ENCODE measurements at regions not wholly inside any gene's neighbourhood (a gene's known extent, or its start where the extent isn't known, plus 50 kb on each side); places are given as distances from the start of the nearest gene placed in this dataset.
"Not testable (repeated sequence)": the region's sequence is repeated elsewhere in the genome, so short reads cannot be mapped to it uniquely, and the experiment has no call there.

DNA sequence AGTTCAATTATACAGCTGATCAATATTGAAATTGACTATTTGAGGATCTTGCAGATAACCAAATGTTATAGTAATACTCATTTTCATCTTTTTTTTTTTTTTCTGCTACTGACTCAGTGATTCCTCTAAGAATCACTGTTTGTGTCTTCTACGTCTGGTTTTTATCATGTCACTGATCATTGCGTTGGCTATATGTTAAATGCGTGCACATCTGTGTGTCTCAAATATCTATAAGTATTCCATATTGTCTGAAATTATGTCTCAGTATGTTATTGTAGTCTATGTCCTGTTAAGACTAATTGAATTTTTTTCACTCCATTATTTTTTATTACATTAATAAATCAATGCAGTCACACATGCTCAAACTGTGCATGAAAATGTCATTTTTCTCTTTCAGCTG lies 200.5 kb downstream of the PCDH20 start:
- no peak for DNase-seq (ENCODE audit: low read depth in 2 of 2)

DNA sequence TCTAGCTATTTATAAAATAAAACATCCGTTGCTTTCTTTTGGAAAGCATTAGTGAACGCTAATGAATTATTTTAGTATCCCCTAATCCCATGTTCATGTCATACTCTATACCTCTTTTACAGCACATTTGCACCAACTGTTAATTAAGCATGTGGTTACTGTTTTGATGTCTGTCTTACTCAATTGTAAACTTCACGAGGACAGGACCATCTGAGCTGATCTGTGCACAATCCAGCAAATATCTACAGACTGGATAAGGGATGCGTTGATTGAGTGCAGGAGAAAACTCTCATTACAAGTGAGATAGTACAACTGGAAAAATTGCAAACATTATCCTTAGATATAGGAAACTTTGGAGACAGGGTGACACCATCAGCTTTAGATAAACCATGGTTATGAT lies 201.1 kb downstream of the PCDH20 start:
- no peak for DNase-seq (ENCODE audit: low read depth in 2 of 2)

DNA sequence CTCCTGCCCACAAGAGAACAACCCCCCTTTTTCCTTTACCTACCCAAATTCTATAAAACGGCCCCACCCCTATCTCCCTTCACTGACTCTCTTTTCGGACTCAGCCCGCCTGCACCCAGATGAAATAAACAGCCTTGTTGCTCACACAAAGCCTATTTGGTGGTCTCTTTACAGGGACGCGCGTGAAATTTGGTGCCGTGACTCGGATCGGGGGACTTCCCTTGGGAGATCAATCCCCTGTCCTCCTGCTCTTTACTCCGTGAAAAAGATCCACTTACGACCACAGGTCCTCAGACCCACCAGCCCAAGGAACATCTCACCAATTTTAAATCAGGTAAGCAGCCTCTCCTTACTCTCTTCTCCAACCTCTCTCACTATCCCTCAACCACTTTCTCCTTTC lies 209.8 kb downstream of the PCDH20 start:
- not testable (repeated sequence) for DNase-seq (ENCODE audit: low read depth in 2 of 2)

DNA sequence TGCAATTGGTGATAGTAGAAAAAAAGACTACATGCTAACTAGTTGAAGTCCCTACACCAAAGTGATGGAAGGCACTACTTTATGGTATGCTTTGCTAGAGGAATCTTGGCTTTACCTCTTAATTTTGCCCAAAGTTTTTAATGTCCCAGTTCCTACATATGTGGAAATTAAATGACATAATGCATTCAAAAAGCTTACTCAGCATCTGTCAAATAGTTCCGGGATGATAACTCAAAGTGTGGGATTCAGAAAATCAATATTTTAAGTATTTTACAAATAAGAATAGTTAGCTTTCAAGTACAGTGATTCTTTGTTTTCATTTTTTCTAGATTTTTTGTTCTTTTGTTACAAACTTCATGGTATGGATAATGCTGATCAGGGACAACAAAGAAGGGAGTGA lies 211.6 kb downstream of the PCDH20 start:
- DNase-seq (ENCODE audit: low read depth in 2 of 2), result no peak

DNA sequence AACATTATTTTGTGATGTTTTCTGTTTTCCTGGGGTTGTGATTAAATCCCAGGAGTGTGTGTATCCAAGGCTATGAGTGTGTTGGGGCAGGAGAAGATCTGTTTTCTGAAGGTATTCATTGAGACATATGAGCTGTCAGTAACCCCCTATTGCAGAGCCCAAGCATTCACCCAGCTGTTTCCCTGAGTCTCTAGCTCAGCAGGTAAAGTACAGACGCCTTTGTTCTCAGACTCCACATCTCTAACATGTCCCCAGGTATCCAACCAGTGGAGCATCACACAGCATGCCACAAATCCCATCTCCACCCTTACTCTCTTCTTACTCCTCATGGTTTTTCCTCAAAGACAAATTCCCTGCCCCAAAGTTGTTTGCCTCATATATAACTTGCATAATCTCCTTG lies 213.6 kb downstream of the PCDH20 start:
- no peak for DNase-seq (ENCODE audit: low read depth in 2 of 2)

DNA sequence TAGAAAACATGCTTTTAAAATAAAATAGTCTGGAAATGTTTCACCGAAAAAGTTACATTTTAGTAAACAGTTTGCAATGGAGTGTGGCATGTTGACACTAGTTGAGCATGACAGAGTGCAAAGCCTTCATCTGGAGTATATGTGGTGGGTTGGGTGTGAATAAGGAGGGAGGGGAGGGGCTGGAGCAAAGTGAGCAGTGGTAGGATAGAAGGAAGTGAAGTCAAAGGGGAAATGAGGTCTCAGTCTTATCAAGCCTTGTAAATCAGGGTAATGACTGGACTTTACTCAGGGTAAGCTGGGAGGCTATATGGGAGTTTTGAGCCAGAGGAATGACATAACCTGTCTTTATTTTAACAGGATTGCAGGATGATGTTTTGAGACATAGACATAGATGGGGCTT lies 222.8 kb downstream of the PCDH20 start:
- no peak for DNase-seq (ENCODE audit: low read depth in 2 of 2)

DNA sequence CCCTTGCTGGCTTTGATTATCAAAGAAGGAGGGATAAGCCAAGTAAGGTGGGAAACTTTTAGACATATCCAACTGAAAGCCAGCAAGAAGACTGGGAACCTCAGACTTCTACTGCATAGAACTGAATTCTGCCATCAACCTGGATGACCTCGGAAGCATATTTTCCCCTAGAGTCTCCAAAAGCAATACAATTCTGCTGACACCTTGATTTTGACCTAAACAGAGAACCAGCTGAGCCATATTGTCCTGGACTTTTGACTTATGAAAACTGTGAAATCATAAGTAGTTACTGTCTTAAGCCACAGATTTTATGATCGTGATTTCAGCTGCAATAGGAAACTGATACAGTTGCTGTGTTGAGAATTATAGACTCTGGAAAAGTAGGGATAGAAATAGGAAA lies 227.6 kb downstream of the PCDH20 start:
- DNase-seq (ENCODE audit: low read depth in 2 of 2), result no peak

DNA sequence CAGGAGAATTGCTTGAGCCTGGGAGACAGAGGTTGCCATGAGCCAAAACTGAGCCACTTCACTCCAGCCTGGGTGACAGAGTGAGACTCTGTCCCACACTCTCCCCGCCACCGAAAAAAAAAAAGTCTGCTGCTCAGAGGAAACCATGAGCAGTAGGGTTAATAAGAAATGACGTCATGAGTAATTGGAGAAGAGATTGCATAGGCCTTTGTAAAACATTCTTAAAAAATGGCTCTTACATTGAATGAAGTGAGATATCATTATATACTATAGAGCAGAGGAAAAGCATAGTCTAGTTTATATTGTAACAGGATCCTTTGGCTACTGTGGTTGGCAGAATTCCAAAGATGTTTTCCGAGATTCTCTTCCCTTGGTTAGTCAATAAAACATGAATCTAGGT lies 228.2 kb downstream of the PCDH20 start:
- no peak for DNase-seq (ENCODE audit: low read depth in 2 of 2)

DNA sequence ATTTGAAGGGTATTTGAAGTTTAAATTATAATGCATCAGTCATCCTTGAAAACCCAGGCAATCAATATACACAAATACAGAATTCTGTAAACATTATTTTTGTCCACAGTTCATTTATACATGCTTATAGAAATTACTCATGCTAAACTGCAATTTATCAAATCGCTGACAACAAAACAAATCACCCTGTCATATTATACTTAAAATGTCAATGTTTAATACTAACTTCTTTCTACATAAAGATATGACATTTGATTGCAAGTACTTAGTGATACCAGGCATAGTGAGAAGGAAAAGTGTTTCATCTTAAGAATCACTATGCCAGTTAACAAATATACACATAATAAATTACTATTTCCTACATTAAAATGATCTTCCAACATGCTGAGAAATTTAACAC lies 232.0 kb downstream of the PCDH20 start:
- no peak for DNase-seq (ENCODE audit: low read depth in 2 of 2)

DNA sequence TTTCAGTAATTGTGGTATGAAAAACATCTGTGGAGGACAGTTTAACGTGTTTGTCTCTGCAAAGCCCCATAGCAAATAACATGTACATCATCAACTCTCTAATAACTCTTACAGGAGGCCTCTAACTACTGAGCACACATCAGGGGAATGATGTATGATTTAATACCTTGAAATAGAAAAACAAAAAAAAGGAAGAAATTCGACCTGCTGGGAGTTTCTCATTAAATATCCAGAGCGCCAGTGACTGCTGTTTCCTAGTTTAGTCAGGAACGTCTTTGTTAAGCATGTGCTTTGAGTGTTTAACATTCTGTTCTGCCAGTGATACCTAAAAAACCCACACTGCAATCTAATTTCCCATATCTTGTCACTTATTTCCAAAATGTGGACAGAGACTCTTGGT lies 235.4 kb downstream of the PCDH20 start:
- no peak for DNase-seq (ENCODE audit: low read depth in 2 of 2)

DNA sequence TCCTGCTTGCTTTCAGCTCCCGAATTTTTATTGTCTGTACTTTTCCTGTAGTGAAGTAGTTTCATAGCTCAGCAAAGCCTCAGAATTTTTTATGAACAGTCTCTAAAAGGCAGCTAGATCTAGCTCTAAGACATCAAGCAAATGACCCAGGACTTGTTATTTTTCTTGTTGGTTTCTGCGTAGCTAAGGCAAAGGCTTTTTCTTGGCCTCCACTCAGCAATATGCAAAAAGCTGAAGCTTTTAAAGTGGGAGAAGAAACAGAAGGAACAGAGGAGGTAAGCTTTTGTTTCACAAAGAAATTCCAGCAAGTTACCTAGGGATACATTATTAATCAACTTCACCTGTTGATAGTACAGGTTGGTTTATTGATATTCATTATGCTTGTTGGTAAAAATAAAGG lies 235.9 kb downstream of the PCDH20 start:
- DNase-seq (ENCODE audit: low read depth in 2 of 2), result no peak

DNA sequence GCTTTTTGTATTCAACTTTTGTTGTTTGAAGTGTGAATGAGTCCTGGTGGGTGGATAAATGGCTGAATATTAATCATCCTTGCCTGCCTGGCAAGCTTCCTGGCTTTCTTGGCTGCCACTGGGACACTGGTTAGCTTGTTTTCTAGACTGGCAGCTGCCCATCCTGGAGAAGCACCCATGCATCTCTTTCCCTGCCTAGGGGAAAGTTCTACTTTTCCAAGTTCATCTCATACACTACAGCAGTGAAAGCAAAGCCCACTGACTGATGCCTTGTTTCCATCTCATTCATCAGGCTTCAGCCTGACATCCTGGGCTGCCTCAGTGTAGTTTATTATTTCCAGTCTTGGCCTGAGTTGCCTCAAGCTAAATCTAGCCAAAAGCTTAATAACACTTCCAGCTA lies 244.8 kb downstream of the PCDH20 start:
- DNase-seq (ENCODE audit: low read depth in 2 of 2), result no peak

DNA sequence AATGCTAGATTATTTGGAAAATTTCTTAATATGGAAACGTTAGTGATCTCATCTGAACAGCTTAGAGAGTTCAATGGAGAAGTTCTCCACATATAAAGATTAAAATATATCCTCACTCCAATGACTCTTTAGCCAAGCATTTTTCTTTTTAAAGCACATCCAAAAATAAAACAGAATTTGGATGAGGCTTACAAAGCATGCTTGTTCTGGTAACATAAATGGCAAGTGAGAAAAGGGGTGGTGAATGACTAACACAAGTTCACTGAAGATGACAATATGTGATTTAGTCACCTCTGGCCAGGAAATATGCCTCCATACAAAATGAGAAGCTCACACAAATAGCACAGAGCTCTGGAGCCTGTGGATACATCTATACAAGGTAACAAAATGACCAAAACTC lies 253.0 kb downstream of the PCDH20 start:
- DNase-seq (ENCODE audit: low read depth in 2 of 2), result no peak

DNA sequence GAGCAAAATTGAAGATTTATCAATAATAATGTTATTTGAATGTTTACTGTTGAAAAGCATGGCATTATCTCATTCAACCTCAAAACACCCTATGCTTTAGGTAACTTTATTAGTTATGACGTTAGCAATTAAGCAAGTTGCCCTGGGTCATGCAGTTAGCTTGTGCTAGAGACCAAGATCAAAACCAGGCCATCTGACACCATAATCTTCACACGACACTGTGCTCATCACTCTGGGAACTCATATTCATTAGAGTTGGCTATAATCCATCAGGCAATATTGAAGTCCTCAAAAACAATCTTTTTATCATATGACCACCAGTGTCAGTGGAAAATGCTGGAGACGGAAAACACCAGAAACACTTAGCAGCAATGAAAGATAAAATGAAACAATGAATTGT lies 253.5 kb downstream of the PCDH20 start:
- DNase-seq (ENCODE audit: low read depth in 2 of 2), result no peak

DNA sequence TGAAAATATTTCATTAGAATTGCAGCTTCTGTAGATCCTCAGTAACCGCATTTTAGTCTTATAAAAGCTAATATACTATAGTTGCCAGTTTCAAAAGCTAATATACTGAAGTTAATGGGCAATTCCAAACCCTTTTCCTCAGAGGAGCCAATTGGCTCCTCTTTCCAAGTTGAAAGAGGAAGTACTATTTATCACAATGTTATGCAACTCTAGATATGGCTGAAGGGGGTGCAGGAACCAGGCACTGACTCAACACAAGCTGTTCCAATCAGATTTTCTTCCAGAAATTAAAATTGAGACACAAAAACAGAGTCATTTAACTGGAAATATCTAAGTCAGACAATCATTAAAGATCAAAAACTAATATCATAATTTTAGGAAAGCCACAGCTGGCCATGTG lies 258.9 kb downstream of the PCDH20 start:
- no peak for DNase-seq (ENCODE audit: low read depth in 2 of 2)

DNA sequence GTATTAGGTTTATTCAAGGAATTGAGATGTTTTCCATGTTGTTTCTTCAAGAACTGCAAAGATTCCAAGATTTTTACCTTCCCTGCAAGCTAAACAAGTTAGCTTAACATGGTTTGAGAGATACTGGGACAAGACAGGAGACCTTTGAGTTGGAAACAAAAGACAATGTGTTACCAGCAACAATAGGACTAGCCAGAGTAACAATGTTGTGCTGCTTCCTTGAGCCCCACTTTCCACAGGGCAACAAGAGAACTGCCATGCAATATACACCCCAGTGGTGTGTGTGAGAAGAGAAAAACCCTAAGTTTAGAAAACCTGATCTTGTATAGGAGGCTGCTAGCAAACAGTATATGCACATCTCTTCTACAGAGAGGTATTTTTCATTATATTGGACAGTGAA lies 264.6 kb downstream of the PCDH20 start:
- DNase-seq (ENCODE audit: low read depth in 2 of 2), result no peak

DNA sequence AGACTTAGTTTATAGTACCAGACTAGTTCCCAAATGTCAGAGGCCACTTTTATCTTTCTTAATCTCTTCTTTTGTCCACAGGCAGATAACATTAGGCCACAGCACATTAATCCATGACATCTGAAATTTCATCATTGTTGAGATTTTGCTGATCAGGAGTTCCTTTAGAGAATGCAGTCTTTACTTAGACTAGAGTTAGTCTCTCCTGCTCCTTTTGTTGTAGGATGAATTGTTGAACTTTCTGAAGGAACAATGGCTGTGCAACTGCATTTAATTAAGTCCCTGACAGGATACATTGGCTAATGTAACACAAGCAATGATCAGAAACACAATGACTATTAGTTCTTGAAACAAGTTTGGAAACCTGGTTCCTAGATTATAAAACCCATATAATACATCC lies 266.3 kb downstream of the PCDH20 start:
- no peak for DNase-seq (ENCODE audit: low read depth in 2 of 2)

DNA sequence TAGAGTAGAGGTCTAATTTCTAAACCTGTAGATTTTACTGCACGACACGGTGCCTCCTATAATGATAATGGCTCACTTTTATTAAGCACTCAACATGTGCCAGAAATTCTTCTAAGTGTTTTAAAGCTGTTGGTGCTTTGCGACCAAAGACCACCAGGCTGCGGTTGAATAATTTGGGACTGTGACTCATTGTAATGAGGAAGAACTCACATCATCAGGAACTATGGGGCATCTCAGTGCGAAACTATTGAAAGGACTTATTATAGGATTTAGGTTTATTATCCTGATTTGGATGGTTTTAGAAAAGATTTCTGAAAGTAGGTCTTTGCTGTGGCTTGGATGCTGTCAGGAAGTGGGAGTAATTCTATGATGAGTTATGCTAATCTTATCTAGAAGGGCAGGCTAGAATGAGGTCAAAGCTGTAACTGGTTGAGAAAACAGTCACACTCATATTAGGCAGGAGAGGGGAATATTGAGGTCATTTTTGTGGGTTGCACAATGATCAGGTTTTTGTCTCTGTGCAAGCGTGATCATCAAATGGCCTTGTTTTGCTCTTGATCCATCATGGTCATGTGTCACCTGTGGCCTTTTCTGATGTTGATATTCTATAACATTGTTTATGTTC lies 266.8 kb downstream of the PCDH20 start:
- DNase-seq (ENCODE audit: low read depth in 2 of 2), result no peak

DNA sequence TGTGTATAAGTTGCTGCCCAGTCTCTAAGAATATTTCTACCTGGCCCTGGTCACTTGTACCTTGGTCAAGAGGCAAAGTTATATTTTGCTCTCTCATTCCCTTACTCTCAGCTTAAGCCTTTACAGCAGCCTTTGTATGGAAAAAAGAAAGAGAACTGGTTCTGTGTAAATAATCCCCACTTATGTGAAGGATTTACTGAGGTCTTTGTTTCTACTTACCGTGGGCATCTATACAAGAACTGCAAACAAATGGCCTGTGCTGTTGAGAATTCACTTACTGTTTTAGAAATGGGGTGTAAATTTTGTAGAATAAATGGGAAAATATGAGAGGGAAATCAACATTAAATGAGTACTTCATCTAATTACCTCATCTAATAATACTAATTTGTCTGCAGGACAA lies 267.4 kb downstream of the PCDH20 start:
- DNase-seq (ENCODE audit: low read depth in 2 of 2), result no peak

DNA sequence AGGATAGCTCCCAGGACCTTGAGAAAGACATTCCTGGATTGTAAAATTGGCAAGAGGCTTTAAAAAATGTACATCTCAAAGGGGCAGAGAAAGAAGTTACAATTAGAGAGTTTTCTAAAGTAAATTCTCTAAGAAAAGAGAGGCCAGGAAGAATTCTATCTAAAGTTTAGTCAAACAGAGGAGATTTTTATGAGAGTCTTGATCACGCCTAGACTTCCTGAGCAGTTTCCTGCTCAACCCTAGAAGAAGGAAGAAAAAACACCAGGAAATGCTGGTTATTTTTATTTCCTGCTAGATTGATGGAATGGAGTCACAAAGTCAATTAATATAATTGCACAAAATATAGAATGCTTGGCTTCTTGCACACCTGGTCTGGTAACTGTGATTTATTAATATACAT lies 269.1 kb downstream of the PCDH20 start:
- no peak for DNase-seq (ENCODE audit: low read depth in 2 of 2)

DNA sequence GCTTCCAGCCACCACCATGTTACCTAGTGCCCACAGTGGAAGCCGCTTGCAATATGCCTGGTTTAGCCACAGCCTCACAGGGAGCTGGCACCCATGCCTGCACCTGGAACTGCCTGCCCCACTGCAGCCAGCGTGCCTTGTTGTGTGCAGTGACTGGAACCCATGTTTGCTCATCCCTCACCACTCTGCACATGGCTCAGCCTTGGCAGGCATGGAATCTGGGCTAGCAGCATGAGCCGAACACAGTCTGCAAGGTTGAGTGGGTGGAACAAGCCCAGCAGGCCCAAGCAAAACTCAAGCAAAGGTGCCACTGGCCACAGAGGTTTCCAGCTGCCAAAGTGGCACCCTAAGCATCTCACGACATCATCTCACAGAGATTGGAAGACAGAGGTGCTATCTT lies 269.5 kb downstream of the PCDH20 start:
- no peak for DNase-seq (ENCODE audit: low read depth in 2 of 2)

DNA sequence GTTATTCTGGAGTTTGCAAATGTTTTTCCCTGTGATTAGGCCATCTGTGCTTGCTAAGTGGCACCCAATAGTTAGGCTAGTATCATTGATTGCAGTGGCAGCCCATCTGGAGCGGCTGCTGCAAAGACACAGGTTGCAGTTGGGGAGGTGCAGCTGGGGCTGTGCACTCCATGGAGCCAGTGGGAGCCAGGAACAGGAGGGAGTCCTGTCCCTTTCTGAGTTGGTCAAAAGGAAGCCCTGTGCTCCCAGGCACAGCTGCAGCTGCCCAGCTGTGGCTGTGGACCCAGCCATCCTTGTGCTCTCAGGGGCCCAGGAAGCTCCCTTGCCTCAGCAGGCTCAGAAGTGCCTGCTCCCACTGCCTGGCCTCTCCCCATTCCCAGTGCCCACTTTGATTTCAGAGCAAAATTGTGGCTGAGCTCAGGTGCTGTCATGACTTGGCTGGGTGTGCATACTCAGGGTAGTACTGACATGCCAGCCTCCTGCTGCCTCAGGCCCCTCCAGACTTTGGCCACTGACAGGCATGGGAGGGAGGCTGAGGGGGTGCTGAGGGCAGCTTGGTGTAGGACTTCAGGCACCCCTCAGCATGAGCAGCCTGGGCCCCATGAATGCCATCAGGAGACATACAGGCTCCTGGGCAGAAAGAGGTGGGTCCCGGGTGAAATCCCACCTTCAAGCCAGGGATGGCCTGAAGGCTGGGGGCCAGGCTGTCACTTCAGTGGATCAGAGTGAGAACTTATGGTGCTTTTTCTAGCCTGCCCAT lies 270.6 kb downstream of the PCDH20 start:
- no peak for DNase-seq (ENCODE audit: low read depth in 2 of 2)

DNA sequence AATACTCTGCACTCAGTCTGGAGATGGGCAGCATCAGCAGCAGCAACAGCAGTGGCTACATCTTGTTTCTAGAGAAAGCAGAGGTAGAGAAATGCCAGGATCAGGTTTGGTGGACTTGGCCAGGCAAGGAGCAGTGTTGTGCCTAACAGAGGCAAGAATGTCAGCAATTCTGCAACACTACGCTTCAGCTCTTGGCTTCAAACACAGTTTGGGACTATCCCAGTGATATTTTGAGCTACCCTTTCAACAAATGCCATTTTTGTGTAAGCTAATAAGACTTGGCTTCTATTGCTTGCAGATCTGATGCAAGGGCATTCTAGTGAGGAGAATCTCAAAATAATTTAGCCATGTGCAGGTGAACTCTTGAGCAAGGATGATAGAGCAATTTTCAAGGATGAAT lies 271.3 kb downstream of the PCDH20 start:
- no peak for DNase-seq (ENCODE audit: low read depth in 2 of 2)

DNA sequence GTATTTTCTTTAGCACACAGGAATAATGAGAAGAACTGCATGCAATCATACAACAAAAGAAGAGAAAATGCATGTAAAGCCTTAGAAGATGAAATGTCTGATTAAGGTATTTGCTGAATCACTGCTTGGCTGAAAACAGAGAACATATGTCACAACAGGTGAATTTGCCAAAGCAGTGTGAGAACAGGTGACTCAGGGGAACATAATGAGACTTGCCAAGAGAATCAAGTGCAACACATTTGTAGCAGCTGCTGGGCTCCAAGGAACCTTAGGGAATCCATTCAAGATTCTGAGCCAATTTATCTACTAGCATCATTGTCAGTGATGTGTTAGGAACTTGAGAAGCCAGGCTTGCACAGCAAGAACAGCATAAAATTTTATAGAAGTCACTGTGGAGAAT lies 273.1 kb downstream of the PCDH20 start:
- DNase-seq (ENCODE audit: low read depth in 2 of 2), result no peak

All from stimulated activated CD4-positive, alpha-beta T cell treated with anti-CD3 and anti-CD28 coated beads, Interleukin-15, amount 100 ng/mL, for 48 hours (primary cell).